22Rv1 (cell line): ENCODE measurements at regions not wholly inside any gene's neighbourhood (a gene's known extent, or its start where the extent isn't known, plus 50 kb on each side); places are given as distances from the start of the nearest gene placed in this dataset.

Experiments used
- H3K27ac ChIP-seq: fragments of 450-650 bp; 2 replicates; pipeline ENCODE4 v1.5.1; 2017
- ZFX ChIP-seq: fragments of 450-650 bp; IDR thresholded peaks from 2 replicates; pipeline ENCODE4 v1.6.1; 2017; ENCODE audit warnings: antibody characterized with exemption, borderline replicate concordance
- TF ChIP-seq, protein P1 (sequence below): fragments of 450-650 bp; IDR thresholded peaks from 2 replicates; pipeline ENCODE4 v1.5.1; 2017; ENCODE audit warnings: mild to moderate bottlenecking

DNA sequence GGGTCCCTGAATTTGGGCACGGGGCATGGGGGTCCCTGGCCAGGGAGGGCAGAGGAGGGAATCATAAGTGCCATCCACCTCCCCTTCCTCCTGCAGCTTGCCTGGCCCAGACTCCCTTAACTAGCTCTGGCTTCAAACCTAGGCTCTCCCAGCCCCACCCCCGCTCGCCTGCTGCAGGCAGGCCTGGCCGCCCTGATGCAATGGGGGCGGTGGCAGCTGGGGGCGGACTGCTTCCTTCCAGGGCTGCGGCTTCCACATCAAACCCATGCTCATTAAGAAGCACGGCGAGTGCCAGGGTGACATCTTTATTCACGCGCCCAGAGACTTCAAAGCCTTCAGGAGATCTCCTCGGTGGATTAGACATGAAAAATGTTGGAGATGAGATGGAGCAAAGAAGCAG lies 123.1 kb downstream of the TPRA1 start:
- no peak for TF ChIP-seq ZFX
- TF ChIP-seq, protein P1, sequence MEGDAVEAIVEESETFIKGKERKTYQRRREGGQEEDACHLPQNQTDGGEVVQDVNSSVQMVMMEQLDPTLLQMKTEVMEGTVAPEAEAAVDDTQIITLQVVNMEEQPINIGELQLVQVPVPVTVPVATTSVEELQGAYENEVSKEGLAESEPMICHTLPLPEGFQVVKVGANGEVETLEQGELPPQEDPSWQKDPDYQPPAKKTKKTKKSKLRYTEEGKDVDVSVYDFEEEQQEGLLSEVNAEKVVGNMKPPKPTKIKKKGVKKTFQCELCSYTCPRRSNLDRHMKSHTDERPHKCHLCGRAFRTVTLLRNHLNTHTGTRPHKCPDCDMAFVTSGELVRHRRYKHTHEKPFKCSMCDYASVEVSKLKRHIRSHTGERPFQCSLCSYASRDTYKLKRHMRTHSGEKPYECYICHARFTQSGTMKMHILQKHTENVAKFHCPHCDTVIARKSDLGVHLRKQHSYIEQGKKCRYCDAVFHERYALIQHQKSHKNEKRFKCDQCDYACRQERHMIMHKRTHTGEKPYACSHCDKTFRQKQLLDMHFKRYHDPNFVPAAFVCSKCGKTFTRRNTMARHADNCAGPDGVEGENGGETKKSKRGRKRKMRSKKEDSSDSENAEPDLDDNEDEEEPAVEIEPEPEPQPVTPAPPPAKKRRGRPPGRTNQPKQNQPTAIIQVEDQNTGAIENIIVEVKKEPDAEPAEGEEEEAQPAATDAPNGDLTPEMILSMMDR: no peak
- H3K27ac ChIP-seq: no peak overlapping the region

DNA sequence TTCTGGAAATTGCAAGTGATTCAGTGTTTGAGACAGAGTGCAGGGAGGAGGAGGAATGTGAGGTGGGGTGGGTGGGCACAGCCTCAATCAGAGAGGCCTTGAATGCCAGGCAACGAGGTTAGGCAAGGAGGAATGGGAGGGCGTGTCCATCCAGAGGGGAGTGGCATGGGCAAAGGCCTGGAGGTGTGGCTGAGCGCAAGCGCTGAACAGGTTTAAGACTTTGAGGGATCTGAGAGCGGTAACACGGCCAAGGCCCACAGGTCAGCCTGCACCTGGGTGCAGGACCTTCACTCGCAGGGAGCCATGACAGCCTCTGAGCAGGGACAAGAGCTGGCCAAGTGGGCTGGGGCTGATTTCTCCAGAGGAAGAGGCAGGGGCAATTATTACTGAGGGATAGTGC lies 125.9 kb downstream of the TPRA1 start:
- TF ChIP-seq ZFX: no peak
- TF ChIP-seq, protein P1: no peak
- H3K27ac ChIP-seq: no peak overlapping the region

GRCh38 chr3:127462111-127462655 lies 128.3 kb downstream of the TPRA1 start:
- TF ChIP-seq, protein P1: no peak
- no peak for TF ChIP-seq ZFX

DNA sequence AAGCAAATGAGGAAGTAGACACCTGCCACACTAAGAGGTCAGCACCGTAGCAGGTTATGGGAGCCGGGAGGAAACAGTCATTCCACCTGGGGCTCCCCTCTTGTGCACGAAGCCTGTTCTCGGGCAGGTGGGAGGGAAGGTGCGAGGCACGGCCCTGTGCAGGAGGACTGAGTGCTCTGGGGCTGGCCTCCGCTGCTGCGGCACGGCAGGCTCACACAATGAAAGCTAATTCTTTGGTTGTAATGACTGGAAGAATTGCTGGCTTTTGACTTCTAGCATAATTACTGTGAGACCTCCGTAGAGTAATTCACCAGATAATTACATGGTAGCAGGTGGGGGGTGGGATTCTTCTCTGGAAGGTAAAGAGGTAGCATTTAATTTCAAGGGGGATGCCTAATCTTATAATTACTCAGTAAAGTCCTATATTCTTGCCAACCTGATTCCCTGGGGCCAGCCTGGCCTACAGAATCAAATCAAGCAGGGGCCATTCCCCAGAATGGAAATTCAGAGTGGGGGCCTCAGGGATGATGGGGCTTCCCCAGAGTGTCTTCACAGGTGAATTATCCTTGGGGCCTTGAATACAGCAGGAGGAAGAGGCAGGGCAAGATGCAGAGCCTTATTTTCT lies 129.1 kb downstream of the TPRA1 start:
- TF ChIP-seq, protein P1: no peak
- no peak for TF ChIP-seq ZFX
- H3K27ac ChIP-seq: no peak overlapping the region

More at GRCh38 chr3:127462111-127462655, 128.3 kb downstream of the TPRA1 start:
- no peak overlapping the region for H3K27ac ChIP-seq

DNA sequence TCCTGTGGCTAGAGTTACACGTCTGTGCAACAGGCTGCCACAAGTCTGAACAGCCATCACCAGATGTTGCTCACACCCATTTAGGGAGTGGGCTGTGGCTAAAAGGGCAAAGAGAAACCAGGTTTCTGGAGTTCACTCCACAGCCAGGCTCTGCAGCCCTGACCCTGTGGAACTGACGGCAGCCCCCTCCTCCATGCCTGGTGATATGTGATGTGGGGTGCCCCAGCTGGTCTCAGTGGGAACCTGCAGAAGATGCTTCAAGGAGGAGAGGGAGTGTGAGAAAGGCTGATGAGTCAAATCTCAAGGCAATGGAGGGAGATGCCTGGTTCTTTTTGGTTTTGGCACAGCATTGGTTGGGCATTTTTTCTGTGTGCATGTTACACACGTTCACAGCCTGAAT lies 130.6 kb downstream of the TPRA1 start:
- no peak for TF ChIP-seq ZFX
- TF ChIP-seq, protein P1: no peak
- no peak overlapping the region for H3K27ac ChIP-seq

DNA sequence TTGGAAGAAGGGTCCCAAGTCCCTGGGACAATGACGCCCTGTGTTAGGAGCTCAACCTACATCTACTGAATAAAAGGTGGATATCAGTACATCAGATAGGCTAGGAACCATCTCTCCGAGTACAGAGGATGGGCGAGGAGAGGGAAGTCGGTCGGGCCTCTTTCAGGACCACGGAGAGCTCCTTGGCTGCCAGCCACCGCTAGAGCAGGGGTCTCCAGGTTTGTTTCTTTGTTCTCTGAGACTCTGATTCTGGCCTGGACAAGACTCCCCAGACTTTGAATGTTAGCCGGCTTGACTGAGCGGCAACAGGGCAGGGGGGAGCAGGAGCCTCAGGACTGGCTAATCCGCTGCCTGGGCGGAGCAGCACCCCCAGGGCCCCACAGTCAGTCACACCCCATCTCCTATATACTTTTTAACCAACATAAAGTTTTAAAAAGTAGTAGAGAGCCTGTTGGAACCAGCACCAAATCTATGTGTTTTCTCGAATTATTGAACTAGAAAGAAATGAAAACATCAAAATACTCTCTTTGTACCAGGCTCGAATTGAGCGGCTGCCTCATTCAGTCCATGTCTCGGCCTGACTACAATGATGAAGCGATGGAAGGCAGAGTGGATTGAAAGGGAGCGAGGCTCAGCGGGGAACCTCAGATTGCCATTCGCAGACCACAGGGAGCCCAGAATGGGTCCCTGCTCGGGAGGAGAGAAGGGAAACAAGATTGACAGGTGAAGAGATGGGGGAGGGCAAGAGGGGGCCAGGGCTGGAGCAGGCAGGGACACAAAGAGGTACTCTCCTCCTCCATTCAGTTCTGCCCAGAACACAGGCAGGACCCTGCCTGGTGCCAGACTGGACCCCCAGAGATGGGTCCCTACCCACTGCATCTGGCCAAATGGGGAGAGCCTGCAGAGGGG lies 131.6 kb downstream of the TPRA1 start:
- TF ChIP-seq ZFX: no peak
- TF ChIP-seq, protein P1: no peak
- no peak overlapping the region for H3K27ac ChIP-seq

DNA sequence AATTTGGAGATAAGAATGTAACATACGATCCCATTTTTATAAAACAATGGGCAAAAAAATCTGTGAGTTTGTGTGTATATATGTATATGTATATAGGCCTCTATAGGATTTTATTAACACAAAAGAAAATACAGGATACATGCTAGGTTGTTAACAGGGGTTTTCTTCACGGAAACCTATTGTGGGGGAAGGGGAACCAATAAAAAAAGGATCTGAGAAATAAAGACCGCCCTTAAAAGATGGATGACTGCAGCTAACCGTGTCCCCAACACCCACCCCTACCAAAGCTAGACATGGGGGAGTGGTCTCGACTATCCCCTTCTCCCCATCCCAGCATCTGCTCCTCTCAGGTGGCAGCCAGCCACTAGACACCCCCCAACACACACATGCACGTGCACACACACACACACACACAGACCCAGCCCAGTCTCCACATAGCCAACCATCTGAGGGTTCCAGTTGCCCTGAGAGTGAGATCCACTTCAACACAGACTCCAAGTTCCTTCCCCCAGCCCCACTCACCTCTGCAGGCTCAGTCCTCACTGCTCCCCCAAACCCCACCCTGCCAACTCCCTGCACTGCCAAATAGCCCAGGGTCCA lies 132.9 kb downstream of the TPRA1 start:
- TF ChIP-seq, protein P1: no peak
- TF ChIP-seq ZFX: no peak
- H3K27ac ChIP-seq: no peak overlapping the region
